GM23248 (cell line): ENCODE measurements at regions not wholly inside any gene's neighbourhood (a gene's known extent, or its start where the extent isn't known, plus 50 kb on each side); places are given as distances from the start of the nearest gene placed in this dataset.

Experiments
- EZH2 ChIP-seq: fragments of 200-600 bp; sonication (generic); IDR thresholded peaks from 2 replicates; pipeline ENCODE4 v1.6.1; 2018; ENCODE audit warnings: antibody characterized with exemption, mild to moderate bottlenecking; ENCODE audit not compliant: insufficient read depth, poor library complexity, severe bottlenecking
- EZH2phosphoT487 ChIP-seq: fragments of 200-600 bp; sonication (generic); IDR thresholded peaks from 2 replicates; pipeline ENCODE4 v1.6.1; 2018; ENCODE audit warnings: antibody characterized with exemption, moderate library complexity, mild to moderate bottlenecking, low read depth; ENCODE audit not compliant: insufficient read depth

DNA sequence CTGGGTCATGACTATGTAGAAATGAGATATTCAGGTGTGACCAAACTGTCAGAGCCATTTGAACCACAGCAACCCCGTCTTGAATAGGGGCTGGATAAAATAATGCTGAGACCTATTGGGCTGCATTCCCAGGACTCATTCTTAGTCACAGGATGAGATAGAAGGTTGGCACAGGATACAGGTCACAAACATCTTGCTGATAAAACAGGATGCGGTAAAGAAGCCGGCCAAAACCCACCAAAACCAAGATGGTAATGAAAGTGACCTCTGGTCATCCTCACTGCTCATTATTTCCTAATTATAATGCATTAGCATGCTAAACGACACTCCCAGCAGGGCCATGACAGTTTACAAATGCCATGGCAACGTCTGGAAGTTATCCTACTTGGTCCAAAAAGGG lies 545.5 kb downstream of the TMEM114 start:
- TF ChIP-seq EZH2phosphoT487 (no peak), EZH2 (no peak)
